ENCODE measurements at regions not wholly inside any gene's neighbourhood (a gene's known extent, or its start where the extent isn't known, plus 50 kb on each side); places are given as distances from the start of the nearest gene placed in this dataset.
A peak's percentile ranks its signal among the peaks of the same experiment; 100 is the strongest.

DNA sequence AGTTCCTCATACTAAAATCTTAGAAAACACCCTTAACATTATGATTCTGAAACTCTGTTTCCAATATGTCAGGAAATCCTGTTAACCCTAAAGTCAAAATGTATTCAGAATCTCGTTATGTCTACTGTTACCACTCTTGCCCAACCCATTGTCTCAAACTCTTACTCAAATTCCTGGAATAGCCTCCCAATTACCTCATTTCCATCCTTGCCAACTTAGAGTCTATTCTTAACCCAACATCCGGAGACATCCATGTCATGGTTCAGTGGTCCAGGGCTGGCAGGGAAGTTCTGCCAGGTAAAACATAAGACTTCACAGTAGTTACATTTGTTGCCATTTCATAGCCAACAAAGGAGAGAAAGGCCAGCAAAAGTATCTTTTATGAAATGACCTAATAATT lies 593.9 kb downstream of the PYDC2 start:
- Histone ChIP-seq H3K27ac (ENCODE audit: poor library complexity, severe bottlenecking) (peak overlapping the region; percentile 46), H3K36me3 (ENCODE audit: low read depth) (no peaks in the 10 kb centered on the region), H3K4me1 (ENCODE audit: insufficient read depth, poor library complexity, severe bottlenecking) (peaks cover 11% of the 10 kb centered on the region), H3K27me3 (ENCODE audit: insufficient read depth, poor library complexity, severe bottlenecking) (no peaks in the 10 kb centered on the region), H3K9me3 (ENCODE audit: severe bottlenecking) (no peaks in the 10 kb centered on the region), H3K4me3 (ENCODE audit: severe bottlenecking) (no peak overlapping the region)
- TF ChIP-seq, protein P1, sequence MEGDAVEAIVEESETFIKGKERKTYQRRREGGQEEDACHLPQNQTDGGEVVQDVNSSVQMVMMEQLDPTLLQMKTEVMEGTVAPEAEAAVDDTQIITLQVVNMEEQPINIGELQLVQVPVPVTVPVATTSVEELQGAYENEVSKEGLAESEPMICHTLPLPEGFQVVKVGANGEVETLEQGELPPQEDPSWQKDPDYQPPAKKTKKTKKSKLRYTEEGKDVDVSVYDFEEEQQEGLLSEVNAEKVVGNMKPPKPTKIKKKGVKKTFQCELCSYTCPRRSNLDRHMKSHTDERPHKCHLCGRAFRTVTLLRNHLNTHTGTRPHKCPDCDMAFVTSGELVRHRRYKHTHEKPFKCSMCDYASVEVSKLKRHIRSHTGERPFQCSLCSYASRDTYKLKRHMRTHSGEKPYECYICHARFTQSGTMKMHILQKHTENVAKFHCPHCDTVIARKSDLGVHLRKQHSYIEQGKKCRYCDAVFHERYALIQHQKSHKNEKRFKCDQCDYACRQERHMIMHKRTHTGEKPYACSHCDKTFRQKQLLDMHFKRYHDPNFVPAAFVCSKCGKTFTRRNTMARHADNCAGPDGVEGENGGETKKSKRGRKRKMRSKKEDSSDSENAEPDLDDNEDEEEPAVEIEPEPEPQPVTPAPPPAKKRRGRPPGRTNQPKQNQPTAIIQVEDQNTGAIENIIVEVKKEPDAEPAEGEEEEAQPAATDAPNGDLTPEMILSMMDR (IDR thresholded peaks at IDR 0.05; ENCODE audit: poor library complexity, severe bottlenecking) = no peak
- peak; percentile 84 for ATAC-seq (ENCODE audit: low read depth)
- no peak for DNase-seq (ENCODE audit: low spot score)

DNA sequence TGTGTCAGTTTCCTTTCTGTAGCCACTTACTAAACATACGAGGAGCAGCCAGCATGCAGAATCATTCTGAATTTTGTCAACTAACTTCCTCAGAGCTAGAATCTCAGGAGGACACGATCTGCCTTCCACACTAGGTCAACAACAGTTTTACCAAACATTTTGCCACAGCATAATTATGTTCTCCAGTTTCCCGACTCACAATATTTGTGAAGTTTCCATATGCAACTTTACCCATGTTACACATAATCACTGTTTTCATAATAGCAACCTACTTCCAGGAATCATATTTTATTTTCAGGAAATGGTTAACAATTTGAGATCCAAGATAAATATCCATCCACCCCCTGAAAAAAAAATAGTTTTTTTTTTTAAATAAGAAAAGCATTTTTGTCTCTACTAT lies 595.0 kb downstream of the PYDC2 start:
- H3K27me3 ChIP-seq (ENCODE audit: insufficient read depth, poor library complexity, severe bottlenecking) = no peaks in the 10 kb centered on the region
- no peak for DNase-seq (ENCODE audit: low spot score)
- TF ChIP-seq, protein P1 (IDR thresholded peaks at IDR 0.05; ENCODE audit: poor library complexity, severe bottlenecking) = no peak
- no peak overlapping the region for H3K4me3 ChIP-seq (ENCODE audit: severe bottlenecking)
- peaks cover 11% of the 10 kb centered on the region for H3K4me1 ChIP-seq (ENCODE audit: insufficient read depth, poor library complexity, severe bottlenecking)
- no peaks in the 10 kb centered on the region for H3K9me3 ChIP-seq (ENCODE audit: severe bottlenecking)
- no peaks in the 10 kb centered on the region for H3K36me3 ChIP-seq (ENCODE audit: low read depth)
- H3K27ac ChIP-seq (ENCODE audit: poor library complexity, severe bottlenecking) = no peak overlapping the region
- no peak for ATAC-seq (ENCODE audit: low read depth)

DNA sequence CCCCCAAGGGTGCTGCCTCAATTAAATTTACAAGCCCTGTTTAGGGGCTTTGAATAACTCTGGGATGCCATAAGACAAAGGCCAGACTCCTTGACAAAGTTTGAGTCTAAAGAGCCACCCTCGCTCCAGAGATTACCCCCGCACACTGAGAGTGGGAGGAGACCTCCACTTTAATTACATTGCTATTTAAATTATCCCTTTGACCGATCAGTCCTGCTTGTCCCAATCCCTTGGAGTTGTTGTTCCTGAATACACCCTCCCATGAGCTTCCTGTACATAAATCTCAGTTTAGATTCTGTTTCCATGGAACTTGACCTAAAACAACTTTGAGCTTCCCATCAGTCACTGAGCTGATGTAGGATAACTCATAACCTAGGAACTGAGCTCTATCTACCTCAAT lies 596.3 kb downstream of the PYDC2 start:
- Histone ChIP-seq H3K27ac (ENCODE audit: poor library complexity, severe bottlenecking) (no peak overlapping the region), H3K4me1 (ENCODE audit: insufficient read depth, poor library complexity, severe bottlenecking) (peaks cover 11% of the 10 kb centered on the region), H3K9me3 (ENCODE audit: severe bottlenecking) (no peaks in the 10 kb centered on the region), H3K4me3 (ENCODE audit: severe bottlenecking) (no peak overlapping the region), H3K36me3 (ENCODE audit: low read depth) (no peaks in the 10 kb centered on the region), H3K27me3 (ENCODE audit: insufficient read depth, poor library complexity, severe bottlenecking) (no peaks in the 10 kb centered on the region)
- no peak for ATAC-seq (ENCODE audit: low read depth)
- TF ChIP-seq, protein P1 (IDR thresholded peaks at IDR 0.05; ENCODE audit: poor library complexity, severe bottlenecking) = no peak
- no peak for DNase-seq (ENCODE audit: low spot score)

DNA sequence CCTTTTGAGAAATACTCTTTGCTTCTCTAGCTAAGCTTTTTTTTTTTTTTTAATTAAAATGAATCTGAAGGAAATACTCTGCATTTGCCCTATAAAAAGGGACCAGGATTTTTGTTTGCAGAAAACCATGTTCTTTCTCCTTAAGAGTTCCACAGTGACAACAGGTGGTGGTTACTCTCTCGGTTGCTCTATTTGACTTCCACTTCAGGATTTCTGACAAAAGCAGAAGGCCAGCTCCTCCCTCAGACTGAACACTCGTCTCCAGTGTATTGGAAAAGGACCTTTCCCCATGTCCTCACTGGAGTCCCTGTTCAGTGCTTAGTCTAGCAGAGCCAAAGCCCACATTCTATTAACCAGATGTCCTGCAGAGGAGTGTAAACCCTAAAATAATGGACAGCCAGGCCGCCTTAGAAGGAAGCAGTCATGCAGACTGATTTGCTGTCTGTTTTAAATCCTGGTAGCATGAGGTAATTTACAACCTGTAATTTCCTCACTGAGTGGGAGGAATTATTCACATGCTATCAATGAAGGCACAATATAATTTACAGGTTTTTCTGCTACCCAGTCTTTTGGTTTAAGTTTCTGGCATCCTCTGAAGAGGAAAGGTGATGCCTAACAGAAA lies 599.3 kb downstream of the PYDC2 start:
- Histone ChIP-seq H3K27me3 (ENCODE audit: insufficient read depth, poor library complexity, severe bottlenecking) (no peaks in the 10 kb centered on the region), H3K4me3 (ENCODE audit: severe bottlenecking) (no peak overlapping the region), H3K4me1 (ENCODE audit: insufficient read depth, poor library complexity, severe bottlenecking) (peaks cover 7% of the 10 kb centered on the region), H3K36me3 (ENCODE audit: low read depth) (no peaks in the 10 kb centered on the region), H3K9me3 (ENCODE audit: severe bottlenecking) (no peaks in the 10 kb centered on the region), H3K27ac (ENCODE audit: poor library complexity, severe bottlenecking) (no peak overlapping the region)
- no peak for ATAC-seq (ENCODE audit: low read depth)
- DNase-seq (ENCODE audit: low spot score) = no peak
- TF ChIP-seq, protein P1 (IDR thresholded peaks at IDR 0.05; ENCODE audit: poor library complexity, severe bottlenecking) = no peak

DNA sequence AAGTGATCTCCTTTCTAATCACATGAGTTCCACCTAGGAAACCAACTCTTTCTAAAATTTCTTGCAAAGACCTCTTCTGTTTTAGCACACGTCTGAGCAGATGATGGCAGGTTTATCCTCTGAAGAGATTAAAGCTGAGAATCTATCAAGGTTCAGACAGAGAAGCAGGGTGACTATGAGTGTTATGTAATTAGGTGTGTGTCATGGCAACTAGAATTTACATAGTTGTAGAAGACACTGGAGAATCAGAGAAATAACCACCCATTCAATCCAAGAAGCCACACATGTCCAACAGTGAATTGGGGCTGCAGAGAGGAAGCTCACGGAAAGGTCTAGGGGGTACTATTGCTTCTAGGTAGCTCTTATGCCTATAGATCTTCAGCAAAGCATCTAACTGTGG lies 600.5 kb downstream of the PYDC2 start:
- H3K36me3 ChIP-seq (ENCODE audit: low read depth) = no peaks in the 10 kb centered on the region
- ATAC-seq (ENCODE audit: low read depth) (no peak), DNase-seq (ENCODE audit: low spot score) (no peak)
- peaks cover 7% of the 10 kb centered on the region for H3K4me1 ChIP-seq (ENCODE audit: insufficient read depth, poor library complexity, severe bottlenecking)
- H3K27me3 ChIP-seq (ENCODE audit: insufficient read depth, poor library complexity, severe bottlenecking) = no peaks in the 10 kb centered on the region
- H3K4me3 ChIP-seq (ENCODE audit: severe bottlenecking) = no peak overlapping the region
- H3K27ac ChIP-seq (ENCODE audit: poor library complexity, severe bottlenecking) = no peak overlapping the region
- H3K9me3 ChIP-seq (ENCODE audit: severe bottlenecking) = no peaks in the 10 kb centered on the region
- TF ChIP-seq, protein P1 (IDR thresholded peaks at IDR 0.05; ENCODE audit: poor library complexity, severe bottlenecking) = no peak
